Gastrocnemius medialis (tissue), 4 donors: ENCODE measurements at regions not wholly inside any gene's neighbourhood (a gene's known extent, or its start where the extent isn't known, plus 50 kb on each side); places are given as distances from the start of the nearest gene placed in this dataset.

Source experiments
- POLR2A ChIP-seq, 2 donors: fragments of 450-650 bp; IDR thresholded peaks; one replicate each; pipeline ENCODE4 v1.6.1; 2017; ENCODE audit warnings: antibody characterized with exemption in 2 of 2, mild to moderate bottlenecking in 2 of 2, moderate library complexity in 2 of 2
- TF ChIP-seq, protein P1 (sequence below), 5 experiments: fragments of 450-650 bp in 3 of 5; fragments of 200-600 bp in 2 of 5; sonication (generic) in 2 of 5; IDR thresholded peaks in 4 of 5; conservative IDR thresholded peaks in 1 of 5; 1 replicate in 4 of 5; 2 replicates in 1 of 5; pipeline ENCODE4 v1.5.1; 2016 to 2019; ENCODE audit warnings: antibody characterized with exemption in 5 of 5, mild to moderate bottlenecking in 3 of 5, moderate library complexity in 3 of 5

DNA sequence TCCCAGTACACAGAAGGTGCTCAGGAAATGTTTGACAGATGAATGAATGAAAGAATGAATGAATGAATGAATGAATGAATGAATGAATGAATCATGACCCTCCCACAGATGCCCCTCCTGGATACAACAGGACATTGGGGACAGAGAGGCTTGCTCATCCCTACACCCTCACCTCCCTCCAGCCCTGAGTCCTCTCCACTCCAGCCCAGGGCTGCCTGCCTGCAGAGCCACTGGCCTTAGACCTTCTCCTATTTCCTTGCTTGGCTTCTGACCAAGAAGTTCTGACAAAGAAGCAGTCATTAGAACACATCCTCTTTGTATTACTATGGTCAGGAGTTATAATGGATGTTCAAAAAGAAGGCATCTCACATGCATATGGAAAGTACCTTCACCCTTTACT is 240.7 kb upstream of the DAPK1 start:
- TF ChIP-seq, protein P1, sequence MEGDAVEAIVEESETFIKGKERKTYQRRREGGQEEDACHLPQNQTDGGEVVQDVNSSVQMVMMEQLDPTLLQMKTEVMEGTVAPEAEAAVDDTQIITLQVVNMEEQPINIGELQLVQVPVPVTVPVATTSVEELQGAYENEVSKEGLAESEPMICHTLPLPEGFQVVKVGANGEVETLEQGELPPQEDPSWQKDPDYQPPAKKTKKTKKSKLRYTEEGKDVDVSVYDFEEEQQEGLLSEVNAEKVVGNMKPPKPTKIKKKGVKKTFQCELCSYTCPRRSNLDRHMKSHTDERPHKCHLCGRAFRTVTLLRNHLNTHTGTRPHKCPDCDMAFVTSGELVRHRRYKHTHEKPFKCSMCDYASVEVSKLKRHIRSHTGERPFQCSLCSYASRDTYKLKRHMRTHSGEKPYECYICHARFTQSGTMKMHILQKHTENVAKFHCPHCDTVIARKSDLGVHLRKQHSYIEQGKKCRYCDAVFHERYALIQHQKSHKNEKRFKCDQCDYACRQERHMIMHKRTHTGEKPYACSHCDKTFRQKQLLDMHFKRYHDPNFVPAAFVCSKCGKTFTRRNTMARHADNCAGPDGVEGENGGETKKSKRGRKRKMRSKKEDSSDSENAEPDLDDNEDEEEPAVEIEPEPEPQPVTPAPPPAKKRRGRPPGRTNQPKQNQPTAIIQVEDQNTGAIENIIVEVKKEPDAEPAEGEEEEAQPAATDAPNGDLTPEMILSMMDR (IDR thresholded peaks at IDR 0.05 in 4 of 5, conservative IDR thresholded peaks at IDR 0.05 in 1 of 5) = no peak
- no peak for TF ChIP-seq POLR2A (IDR thresholded peaks at IDR 0.05)
